ENCODE measurements at regions not wholly inside any gene's neighbourhood (a gene's known extent, or its start where the extent isn't known, plus 50 kb on each side); places are given as distances from the start of the nearest gene placed in this dataset.

- H3K27ac ChIP-seq (ENCODE audit: low read depth, low read length), result no peak overlapping the region
- 62 to 75% (median 73%) methylated on average over 23 of the region's 23 CpGs for WGBS, 3 donors
Measured at GRCh38 chr22:49093192-49093880, 734.3 kb downstream of the BRD1 start.

- WGBS, 3 donors, result 63 to 77% (median 66%) methylated on average over 15 of the region's 15 CpGs
- no peak overlapping the region for H3K27ac ChIP-seq (ENCODE audit: low read depth, low read length)
Measured at GRCh38 chr22:49092716-49093115, 735.0 kb downstream of the BRD1 start.

- 46 to 72% (median 60%) methylated on average over 13 of the region's 13 CpGs for WGBS, 3 donors
- no peak overlapping the region for H3K27ac ChIP-seq (ENCODE audit: low read depth, low read length)
Measured at GRCh38 chr22:49091917-49092545, 735.6 kb downstream of the BRD1 start.

DNA sequence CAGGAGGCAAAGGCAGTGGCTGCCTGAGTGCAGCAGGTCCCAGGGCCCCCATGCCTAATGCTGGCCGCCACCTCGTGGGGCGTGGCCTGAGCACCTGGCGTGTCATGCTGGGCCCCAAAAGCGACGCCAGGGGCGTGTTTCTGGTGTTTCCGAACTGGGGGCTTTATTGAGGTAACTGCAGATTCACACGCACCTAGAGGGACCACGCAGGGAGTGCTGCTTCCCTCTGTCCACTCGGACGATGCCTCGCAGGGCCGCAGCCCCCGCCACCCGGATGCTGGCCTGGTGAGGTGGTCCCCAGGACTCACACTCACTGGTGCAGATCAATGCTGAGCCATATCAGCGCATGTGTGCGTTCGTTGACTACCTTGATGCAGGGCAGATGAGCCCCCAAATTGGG lies 736.2 kb downstream of the BRD1 start:
- WGBS, 3 donors, result 83 to 89% (median 85%) methylated on average over 19 of the region's 19 CpGs

DNA sequence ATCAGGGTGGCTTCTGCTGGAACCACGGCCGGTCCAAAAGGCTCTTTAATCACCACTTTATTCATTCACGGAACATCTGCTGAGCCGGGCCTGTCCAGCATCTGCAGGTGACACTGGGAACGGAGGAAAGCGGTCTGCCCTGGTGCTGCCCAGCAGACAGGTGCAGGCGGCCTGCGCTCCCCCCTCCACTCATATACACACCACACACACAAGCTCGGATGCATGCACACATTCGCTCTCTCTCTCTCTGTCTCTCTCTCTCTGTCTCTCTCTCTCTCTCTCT lies 736.9 kb downstream of the BRD1 start:
- H3K27ac ChIP-seq (ENCODE audit: low read depth, low read length), result no peak overlapping the region
- WGBS, 3 donors, result 52 to 83% (median 83%) methylated on average over 10 of the region's 10 CpGs

More for the DNA sequence above, 736.2 kb downstream of the BRD1 start:
- H3K27ac ChIP-seq (ENCODE audit: low read depth, low read length), result no peak overlapping the region

GRCh38 chr22:49090061-49090852 lies 737.4 kb downstream of the BRD1 start:
- H3K27ac ChIP-seq (ENCODE audit: low read depth, low read length), result no peak overlapping the region
- WGBS, 3 donors, result 86 to 88% (median 87%) methylated on average over 20 of the region's 20 CpGs

- 78 to 81% (median 81%) methylated on average over 35 of the region's 35 CpGs for WGBS, 3 donors
- no peak overlapping the region for H3K27ac ChIP-seq (ENCODE audit: low read depth, low read length)
Measured at GRCh38 chr22:49088801-49089791, 738.6 kb downstream of the BRD1 start.

DNA sequence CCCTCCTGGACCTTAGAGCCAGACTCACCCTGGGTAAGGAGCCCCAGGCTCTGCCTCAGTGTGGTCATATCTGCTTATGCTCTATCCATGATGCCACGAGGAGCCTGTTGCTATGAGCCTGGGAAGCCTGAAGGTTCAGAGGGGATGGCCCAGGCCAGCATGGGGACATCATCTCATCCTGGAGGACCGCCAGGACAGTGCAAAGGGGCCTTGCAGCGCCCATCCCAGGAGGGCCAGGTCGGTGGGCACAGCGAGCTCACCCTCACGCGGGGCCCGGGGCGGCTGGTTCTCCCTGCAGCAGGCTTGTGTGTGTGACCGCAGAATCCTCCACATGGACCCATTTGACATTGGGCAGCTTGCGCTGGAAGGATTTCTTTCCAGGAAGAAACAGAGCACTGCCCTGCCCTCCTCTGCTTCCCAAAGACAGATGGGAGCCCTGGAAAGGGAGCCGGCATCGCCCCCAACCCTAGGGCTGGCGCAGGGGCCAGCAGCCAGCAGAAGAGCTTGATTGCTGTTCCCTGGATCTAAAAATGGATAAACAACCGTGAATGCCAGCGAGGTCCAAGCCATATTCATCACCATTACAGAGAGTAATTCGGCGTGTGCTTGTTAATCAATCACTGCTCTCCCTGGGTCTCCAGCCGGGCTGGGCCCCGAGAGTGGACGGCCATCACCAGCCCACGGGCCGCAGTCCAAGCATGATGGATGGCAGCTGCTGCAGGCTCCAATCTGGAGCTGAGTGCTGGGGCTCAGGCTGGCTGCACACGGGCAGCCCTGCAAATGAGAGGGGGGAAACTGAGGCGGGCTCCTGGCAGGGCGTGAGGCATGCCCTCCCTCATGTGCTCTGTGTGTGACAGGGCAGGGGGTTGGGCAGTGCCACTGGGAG lies 739.7 kb downstream of the BRD1 start:
- H3K27ac ChIP-seq (ENCODE audit: low read depth, low read length), result no peak overlapping the region
- 60 to 70% (median 62%) methylated on average over 26 of the region's 26 CpGs for WGBS, 3 donors

DNA sequence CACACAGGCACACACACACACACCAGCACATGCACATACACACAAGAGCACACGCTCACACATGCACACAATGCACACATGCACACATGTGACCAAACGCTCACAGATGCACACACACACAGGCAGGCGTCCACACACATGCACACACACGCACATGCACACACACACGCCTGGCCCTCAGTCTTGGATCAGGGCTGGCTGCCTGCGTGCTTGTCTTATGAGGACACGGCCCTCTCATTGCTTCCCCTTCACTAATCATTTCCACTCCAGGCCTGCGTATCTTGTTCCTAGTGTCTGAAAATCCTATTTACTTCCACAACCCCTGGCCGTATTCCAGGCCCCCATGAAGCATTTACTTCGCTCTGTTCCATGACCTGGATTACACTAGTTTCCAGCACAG lies 740.5 kb downstream of the BRD1 start:
- no peak overlapping the region for H3K27ac ChIP-seq (ENCODE audit: low read depth, low read length)
- 40 to 60% (median 52%) methylated on average over 10 of the region's 10 CpGs for WGBS, 3 donors

DNA sequence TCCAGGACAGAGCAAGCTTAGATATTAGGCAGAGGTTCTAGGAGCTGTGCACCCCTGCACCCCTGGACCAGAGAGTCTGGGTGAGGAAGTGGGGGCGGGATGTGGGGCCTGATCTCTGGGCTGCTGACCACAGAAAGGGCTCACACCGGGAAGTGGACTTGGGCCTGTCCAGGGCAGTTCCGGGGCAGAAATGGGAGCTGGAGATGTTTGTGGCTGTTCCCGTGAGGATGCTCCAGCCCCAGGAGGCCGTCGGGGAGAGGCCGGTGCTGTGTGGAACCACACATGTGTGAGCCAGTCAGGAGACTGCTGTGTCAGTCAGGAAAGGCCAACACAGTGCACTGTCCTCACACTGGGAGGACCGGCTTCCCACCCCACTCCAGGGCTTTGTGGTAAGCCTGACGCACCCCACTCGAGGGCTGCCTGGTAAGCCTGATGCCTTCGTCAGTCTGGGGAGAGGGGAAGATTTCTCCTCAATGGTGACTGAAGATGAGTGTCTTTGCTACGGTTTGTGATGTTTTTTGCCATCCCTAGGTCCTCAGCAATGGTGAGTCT lies 741.0 kb downstream of the BRD1 start:
- WGBS, 3 donors, result 77 to 79% (median 79%) methylated on average over 12 of the region's 12 CpGs
- H3K27ac ChIP-seq (ENCODE audit: low read depth, low read length), result no peak overlapping the region

DNA sequence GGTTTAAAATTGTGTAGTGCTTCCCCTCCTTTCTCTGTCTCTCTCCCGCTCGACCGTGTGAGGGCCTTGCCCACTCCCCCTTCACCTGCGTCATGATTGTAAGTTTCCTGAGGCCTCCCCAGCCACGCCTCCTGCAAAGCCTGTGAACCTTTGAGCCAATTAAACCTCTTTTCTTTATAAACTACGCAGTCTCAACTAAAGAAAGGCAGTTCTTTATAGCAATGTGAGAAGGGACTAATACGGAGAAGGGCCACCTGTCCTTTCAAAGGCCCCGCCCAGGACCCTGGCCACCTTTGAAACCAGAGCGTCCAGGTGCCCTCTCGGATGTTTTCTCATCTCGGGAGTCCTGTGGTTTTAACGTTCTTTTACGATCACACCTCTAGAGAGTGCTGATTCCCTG lies 741.5 kb downstream of the BRD1 start:
- 58 to 65% (median 59%) methylated on average over 13 of the region's 13 CpGs for WGBS, 3 donors
- H3K27ac ChIP-seq (ENCODE audit: low read depth, low read length), result no peak overlapping the region

- H3K27ac ChIP-seq (ENCODE audit: low read depth, low read length), result no peak overlapping the region
- 79 to 84% (median 83%) methylated on average over 8 of the region's 8 CpGs for WGBS, 3 donors
Measured at GRCh38 chr22:49084206-49084605, 743.5 kb downstream of the BRD1 start.

DNA sequence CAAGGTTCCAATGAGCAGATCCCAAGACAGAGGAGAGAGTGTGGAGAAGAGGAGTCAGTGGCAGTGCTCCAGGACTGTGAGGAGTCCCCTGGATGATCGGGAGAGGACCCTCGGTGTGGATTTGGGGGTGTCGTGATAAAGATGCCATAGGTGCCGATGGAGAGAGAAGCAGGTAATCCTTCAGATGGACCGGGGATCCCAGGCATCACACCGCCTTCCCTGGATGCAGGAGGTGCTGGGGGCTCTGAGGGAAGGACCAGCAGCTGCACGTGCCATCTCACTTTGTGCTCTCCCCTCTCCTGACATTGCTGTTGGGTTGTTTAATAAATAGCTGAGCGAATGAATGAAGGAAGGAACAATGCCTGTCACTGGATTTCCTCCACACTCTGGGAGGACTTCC lies 744.1 kb downstream of the BRD1 start:
- no peak overlapping the region for H3K27ac ChIP-seq (ENCODE audit: low read depth, low read length)
- 74 to 85% (median 79%) methylated on average over 8 of the region's 8 CpGs for WGBS, 3 donors

- H3K27ac ChIP-seq (ENCODE audit: low read depth, low read length), result no peak overlapping the region
- 79 to 87% (median 82%) methylated on average over 13 of the region's 13 CpGs for WGBS, 3 donors
Measured at GRCh38 chr22:49082451-49082850, 745.2 kb downstream of the BRD1 start.

GRCh38 chr22:49081926-49082325 lies 745.7 kb downstream of the BRD1 start:
- WGBS, 3 donors, result 74 to 87% (median 78%) methylated on average over 10 of the region's 10 CpGs
- no peak overlapping the region for H3K27ac ChIP-seq (ENCODE audit: low read depth, low read length)

- 81 to 84% (median 82%) methylated on average over 12 of the region's 12 CpGs for WGBS, 3 donors
- no peak overlapping the region for H3K27ac ChIP-seq (ENCODE audit: low read depth, low read length)
Measured at GRCh38 chr22:49081261-49081666, 746.4 kb downstream of the BRD1 start.

DNA sequence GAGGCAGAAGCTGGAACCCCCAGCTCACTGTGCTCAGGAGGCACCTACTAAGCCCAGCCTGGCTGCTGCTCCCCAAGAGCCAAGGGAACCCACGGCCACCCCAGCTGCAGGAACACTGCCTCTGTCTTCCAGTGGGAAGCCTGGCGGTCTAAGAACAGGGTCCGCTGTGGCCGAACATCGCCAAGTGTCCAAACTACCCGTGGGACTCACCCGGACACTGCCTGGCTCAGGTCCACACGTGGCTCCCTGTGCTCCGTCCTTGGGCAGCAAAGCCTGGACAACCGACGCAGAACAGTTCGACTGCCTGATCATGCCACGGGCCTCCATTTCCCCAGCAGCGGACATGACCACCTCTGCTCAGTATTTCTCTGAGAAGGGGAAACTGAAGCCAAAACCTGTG lies 747.0 kb downstream of the BRD1 start:
- WGBS, 3 donors, result 83 to 87% (median 83%) methylated on average over 14 of the region's 14 CpGs

More for the DNA sequence above, 747.0 kb downstream of the BRD1 start:
- no peak overlapping the region for H3K27ac ChIP-seq (ENCODE audit: low read depth, low read length)
